A549 (cell line): ENCODE measurements at regions not wholly inside any gene's neighbourhood (a gene's known extent, or its start where the extent isn't known, plus 50 kb on each side); places are given as distances from the start of the nearest gene placed in this dataset.
"Not testable (repeated sequence)": the region's sequence is repeated elsewhere in the genome, so short reads cannot be mapped to it uniquely, and the experiment has no call there.

Experiments
- ATAC-seq, 2 experiments: fragments of 200-7000 bp in 1 of 2; fragments of >200 bp in 1 of 2; cut with Nextera tagmentation in 1 of 2; cut with Tn5 transposase in 1 of 2; 3 replicates each; pipeline versions ENCODE4 v1.8.0 to v1.9.1; 2018 to 2020; ENCODE audit warnings: mild to moderate bottlenecking in 1 of 2, moderate library complexity in 1 of 2
- CTCF ChIA-PET: fragments of 300-600 bp; sonication (Branson Sonifier 250); formaldehyde crosslinking; extraction: SDS; loops from one replicate; lab custom pipeline; 2021; ENCODE audit warnings: antibody characterized with exemption, inconsistent platforms; lab: Yijun Ruan, JAX
- POLR2A ChIA-PET: fragments of 350-600 bp; formaldehyde crosslinking; extraction: SDS; loops from one replicate; lab custom pipeline; 2021; ENCODE audit warnings: antibody characterized with exemption, inconsistent platforms; lab: Yijun Ruan, JAX
- DNase-seq, 2 experiments: peaks; one replicate each; pipeline versions ENCODE4 v3.0.0 to v3.0.0-alpha.2; 2011 to 2016; ENCODE audit warnings: low read depth in 1 of 2, low spot score in 1 of 2
- FAIRE-seq: peaks from 2 replicates; lab custom pipeline; 2011; peaks lifted over from hg19 to GRCh38; lab: Jason Lieb, UNC
- H3K27ac ChIP-seq, 2 experiments: fragments of >200 bp; sonication (Bioruptor Twin); formaldehyde crosslinking; 3 replicates each; pipeline ENCODE4 v1.5.1; 2016 to 2017
- H3K4me1 ChIP-seq: fragments of >200 bp; sonication (Bioruptor Twin); formaldehyde crosslinking; 3 replicates; pipeline ENCODE4 v1.6.1; 2016
- H3K4me2 ChIP-seq: fragments of >200 bp; sonication (Bioruptor Twin); formaldehyde crosslinking; 3 replicates; pipeline ENCODE4 v1.6.1; 2016
- H3K4me3 ChIP-seq: fragments of >200 bp; sonication (Bioruptor Twin); formaldehyde crosslinking; 3 replicates; pipeline ENCODE4 v1.5.1; 2016
- H3K9me3 ChIP-seq: fragments of >200 bp; sonication (Bioruptor Twin); formaldehyde crosslinking; 3 replicates; pipeline ENCODE4 v1.6.1; 2016
- ATOH8 ChIP-seq: fragments of 250-450 bp; sonication (Bioruptor Pico); IDR thresholded peaks from 2 replicates; pipeline ENCODE4 v1.5.0; 2020; ENCODE audit warnings: low read depth, mild to moderate bottlenecking, moderate library complexity
- BCL3 ChIP-seq: fragments of >200 bp; sonication (Bioruptor Twin); formaldehyde crosslinking; IDR thresholded peaks from 3 replicates; pipeline ENCODE4 v1.6.1; 2016
- BHLHE40 ChIP-seq: IDR thresholded peaks from 2 replicates; pipeline ENCODE4 v1.6.1; 2012; ENCODE audit warnings: low read depth, low read length, inconsistent platforms
- CBX8 ChIP-seq: fragments of 200-600 bp; sonication (generic); IDR thresholded peaks from 2 replicates; pipeline ENCODE4 v1.6.1; 2016
- CHD2 ChIP-seq: fragments of 150-350 bp; IDR thresholded peaks from 2 replicates; pipeline ENCODE4 v1.6.1; 2014; ENCODE audit warnings: low read length; ENCODE audit not compliant: partially characterized antibody
- ESRRA ChIP-seq: fragments of 150-350 bp; IDR thresholded peaks from 2 replicates; pipeline ENCODE4 v1.6.1; 2014; ENCODE audit warnings: mild to moderate bottlenecking, low read length, borderline replicate concordance
- HEYL ChIP-seq: fragments of 250-450 bp; sonication (Bioruptor Pico); IDR thresholded peaks from 2 replicates; pipeline ENCODE4 v1.8.0; 2021; ENCODE audit warnings: mild to moderate bottlenecking, moderate library complexity
- JUN ChIP-seq, 2 experiments: fragments of >200 bp; sonication (Bioruptor Twin); formaldehyde crosslinking; IDR thresholded peaks; 2 replicates in 1 of 2; 3 replicates in 1 of 2; pipeline ENCODE4 v1.6.1; 2016 to 2017
- JUNB ChIP-seq: fragments of >200 bp; sonication (Bioruptor Twin); formaldehyde crosslinking; IDR thresholded peaks from 2 replicates; pipeline ENCODE4 v1.6.1; 2016
- NFE2L2 ChIP-seq: fragments of 150-350 bp; conservative IDR thresholded peaks from 2 replicates; pipeline ENCODE4 v1.6.1; 2014; ENCODE audit warnings: low read length
- NR3C1 ChIP-seq: fragments of >200 bp; sonication (Bioruptor Twin); formaldehyde crosslinking; IDR thresholded peaks from 3 replicates; pipeline ENCODE4 v1.6.1; 2017
- PHF8 ChIP-seq: fragments of 200-600 bp; sonication (generic); IDR thresholded peaks from 2 replicates; pipeline ENCODE4 v1.6.1; 2016; ENCODE audit warnings: low read depth, mild to moderate bottlenecking, antibody characterized with exemption, moderate library complexity, borderline replicate concordance
- POLR2A ChIP-seq: IDR thresholded peaks from 2 replicates; pipeline ENCODE4 v1.6.1; 2012; ENCODE audit warnings: mild to moderate bottlenecking, low read length
- POLR2AphosphoS2 ChIP-seq: conservative IDR thresholded peaks from 2 replicates; pipeline ENCODE4 v1.6.1; 2012; ENCODE audit warnings: low read length, improper control_type of control experiment, inconsistent platforms
- RAD21 ChIP-seq, 2 experiments: fragments of >200 bp in 1 of 2; sonication (Bioruptor Twin) in 1 of 2; formaldehyde crosslinking in 1 of 2; IDR thresholded peaks in 1 of 2; conservative IDR thresholded peaks in 1 of 2; 2 replicates in 1 of 2; 3 replicates in 1 of 2; pipeline ENCODE4 v1.6.1; 2012 to 2018; ENCODE audit warnings: inconsistent platforms in 1 of 2
- RCOR1 ChIP-seq: fragments of 150-350 bp; IDR thresholded peaks from 2 replicates; pipeline ENCODE4 v1.6.1; 2014; ENCODE audit warnings: antibody characterized with exemption, low read length, low read depth
- TFCP2L1 ChIP-seq: fragments of 250-450 bp; sonication (Bioruptor Pico); IDR thresholded peaks from 2 replicates; pipeline ENCODE4 v1.5.0; 2021; ENCODE audit warnings: mild to moderate bottlenecking
- TP53 ChIP-seq: fragments of 250-450 bp; sonication (Bioruptor Pico); IDR thresholded peaks from 2 replicates; pipeline ENCODE4 v1.5.0; 2021; ENCODE audit warnings: mild to moderate bottlenecking, moderate library complexity
- ZSCAN20 ChIP-seq: fragments of 250-450 bp; sonication (Bioruptor Pico); IDR thresholded peaks from 2 replicates; pipeline ENCODE4 v1.8.0; 2022; ENCODE audit warnings: mild to moderate bottlenecking, moderate library complexity
- WGBS: methylation state at CpG from one replicate; pipeline ENCODE4 v1.1.6; 2017; ENCODE audit errors: missing lambda C conversion rate; 5-methylcytosine and 5-hydroxymethylcytosine counted together
- TF ChIP-seq, protein P1 (sequence below): fragments of 200-600 bp; sonication (generic); IDR thresholded peaks from 2 replicates; pipeline ENCODE4 v1.6.1; 2016; ENCODE audit warnings: antibody characterized with exemption, mild to moderate bottlenecking, moderate library complexity
- TF ChIP-seq, protein P2 (sequence below): fragments of 250-450 bp; sonication (Bioruptor Pico); IDR thresholded peaks from 2 replicates; pipeline ENCODE4 v1.5.0; 2021; ENCODE audit warnings: mild to moderate bottlenecking, moderate library complexity, borderline replicate concordance

DNA sequence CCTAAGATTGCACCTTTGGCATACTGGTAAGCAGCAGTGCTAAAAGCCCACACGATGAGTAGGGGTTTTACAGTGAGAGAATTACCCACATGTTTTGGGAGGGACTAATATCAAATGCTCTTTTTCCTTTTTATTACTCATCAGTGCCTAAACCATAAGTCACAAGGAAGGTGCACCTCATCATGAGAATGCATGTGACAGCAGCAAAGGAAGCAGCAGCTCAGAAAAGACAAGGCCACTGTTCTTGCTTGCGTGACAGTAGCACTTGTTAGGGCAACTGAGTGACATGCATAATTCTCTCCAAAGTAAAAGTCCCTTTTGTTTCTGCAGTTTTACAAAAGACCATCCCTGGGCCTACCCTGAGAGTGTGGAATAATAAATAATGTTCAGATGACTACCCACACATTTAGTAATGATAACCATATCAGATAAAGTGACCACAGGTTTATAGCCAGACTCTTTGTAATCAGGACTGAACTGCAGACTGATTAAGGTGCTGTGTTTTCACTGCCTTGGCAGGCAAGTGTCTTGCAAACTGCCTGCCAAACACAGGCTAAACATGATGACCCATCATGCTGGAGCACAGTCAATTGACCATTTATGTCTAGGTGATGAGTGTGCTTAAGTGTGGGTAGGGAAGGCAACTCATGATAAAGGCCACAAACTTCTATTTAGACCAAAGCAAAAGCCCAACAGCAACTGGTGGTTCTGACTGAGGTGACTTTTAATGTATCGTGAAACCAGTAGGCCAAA, 1751.4 kb downstream of the TP53TG3F start (continued):
- no peak for TF ChIP-seq BCL3
- no peak for TF ChIP-seq TP53
- TF ChIP-seq NFE2L2, result no peak
- TF ChIP-seq ZSCAN20, result no peak
- TF ChIP-seq POLR2AphosphoS2, result no peak
- TF ChIP-seq CBX8, result no peak
- no peak for TF ChIP-seq ATOH8
- TF ChIP-seq JUN (IDR thresholded peaks at IDR 0.05), result no peak

DNA sequence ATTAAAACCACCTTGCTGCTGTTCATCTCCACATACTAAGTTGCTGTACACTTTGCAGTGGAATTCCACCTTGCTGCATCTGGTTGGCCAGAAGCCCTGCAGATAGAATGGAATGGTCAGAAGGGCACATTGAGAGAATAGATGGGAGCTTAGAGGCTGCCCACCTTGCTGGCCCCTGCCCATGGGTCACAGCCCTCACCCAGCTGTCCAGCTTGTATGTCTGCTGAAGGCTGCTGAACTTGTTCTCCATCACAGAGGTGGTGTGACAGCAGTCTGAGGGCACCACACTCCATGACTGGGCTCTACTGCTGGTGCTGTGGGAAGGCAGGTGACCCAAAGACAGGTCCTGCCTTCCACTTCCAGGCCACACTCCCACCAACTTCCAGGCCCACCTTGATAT, 1755.4 kb downstream of the TP53TG3F start:
- no peak overlapping the region for H3K4me2 ChIP-seq
- ChIA-PET POLR2A (no interaction called here), CTCF (no interaction called here)
- H3K9me3 ChIP-seq, result no peaks in the 10 kb centered on the region
- DNase-seq, result no peak
- no peak overlapping the region for H3K27ac ChIP-seq
- no peak overlapping the region for H3K4me3 ChIP-seq
- no peak for ATAC-seq
- TF ChIP-seq CBX8 (no peak), PHF8 (no peak), NFE2L2 (no peak), ZSCAN20 (no peak)
- no peaks in the 10 kb centered on the region for H3K4me1 ChIP-seq
- no peak for FAIRE-seq

DNA sequence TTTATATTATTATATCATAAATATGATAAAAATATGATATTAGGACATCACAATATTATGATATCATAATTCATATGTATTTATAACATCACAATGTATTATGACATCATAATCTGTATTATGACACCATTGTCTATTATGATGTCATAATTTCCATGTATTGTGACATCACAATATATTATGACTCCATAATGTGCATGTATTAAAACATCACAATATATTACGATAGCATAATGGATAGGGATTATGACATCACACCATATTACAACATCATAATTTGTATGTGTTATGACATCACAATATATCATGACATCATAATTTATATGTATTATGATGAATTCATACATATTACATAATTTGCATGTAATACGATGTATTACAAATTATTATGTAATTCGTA, 1755.9 kb downstream of the TP53TG3F start:
- Histone ChIP-seq H3K27ac (no peak overlapping the region), H3K4me2 (no peak overlapping the region), H3K4me1 (no peaks in the 10 kb centered on the region), H3K9me3 (no peaks in the 10 kb centered on the region), H3K4me3 (no peak overlapping the region)
- ChIA-PET POLR2A (no interaction called here), CTCF (no interaction called here)
- TF ChIP-seq RCOR1 (no peak), JUNB (no peak), BCL3 (no peak), POLR2A (no peak), ESRRA (no peak), CBX8 (no peak), RAD21 (conservative IDR thresholded peaks at IDR 0.05 in 1 of 2, IDR thresholded peaks at IDR 0.05 in 1 of 2) (no peak), TP53 (no peak), CHD2 (no peak), NR3C1 (no peak), BHLHE40 (no peak), TFCP2L1 (CRISPR knock-in tag) (no peak), HEYL (CRISPR knock-in tag) (no peak)
- TF ChIP-seq, protein P1, sequence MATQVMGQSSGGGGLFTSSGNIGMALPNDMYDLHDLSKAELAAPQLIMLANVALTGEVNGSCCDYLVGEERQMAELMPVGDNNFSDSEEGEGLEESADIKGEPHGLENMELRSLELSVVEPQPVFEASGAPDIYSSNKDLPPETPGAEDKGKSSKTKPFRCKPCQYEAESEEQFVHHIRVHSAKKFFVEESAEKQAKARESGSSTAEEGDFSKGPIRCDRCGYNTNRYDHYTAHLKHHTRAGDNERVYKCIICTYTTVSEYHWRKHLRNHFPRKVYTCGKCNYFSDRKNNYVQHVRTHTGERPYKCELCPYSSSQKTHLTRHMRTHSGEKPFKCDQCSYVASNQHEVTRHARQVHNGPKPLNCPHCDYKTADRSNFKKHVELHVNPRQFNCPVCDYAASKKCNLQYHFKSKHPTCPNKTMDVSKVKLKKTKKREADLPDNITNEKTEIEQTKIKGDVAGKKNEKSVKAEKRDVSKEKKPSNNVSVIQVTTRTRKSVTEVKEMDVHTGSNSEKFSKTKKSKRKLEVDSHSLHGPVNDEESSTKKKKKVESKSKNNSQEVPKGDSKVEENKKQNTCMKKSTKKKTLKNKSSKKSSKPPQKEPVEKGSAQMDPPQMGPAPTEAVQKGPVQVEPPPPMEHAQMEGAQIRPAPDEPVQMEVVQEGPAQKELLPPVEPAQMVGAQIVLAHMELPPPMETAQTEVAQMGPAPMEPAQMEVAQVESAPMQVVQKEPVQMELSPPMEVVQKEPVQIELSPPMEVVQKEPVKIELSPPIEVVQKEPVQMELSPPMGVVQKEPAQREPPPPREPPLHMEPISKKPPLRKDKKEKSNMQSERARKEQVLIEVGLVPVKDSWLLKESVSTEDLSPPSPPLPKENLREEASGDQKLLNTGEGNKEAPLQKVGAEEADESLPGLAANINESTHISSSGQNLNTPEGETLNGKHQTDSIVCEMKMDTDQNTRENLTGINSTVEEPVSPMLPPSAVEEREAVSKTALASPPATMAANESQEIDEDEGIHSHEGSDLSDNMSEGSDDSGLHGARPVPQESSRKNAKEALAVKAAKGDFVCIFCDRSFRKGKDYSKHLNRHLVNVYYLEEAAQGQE, result no peak
- TF ChIP-seq, protein P2, sequence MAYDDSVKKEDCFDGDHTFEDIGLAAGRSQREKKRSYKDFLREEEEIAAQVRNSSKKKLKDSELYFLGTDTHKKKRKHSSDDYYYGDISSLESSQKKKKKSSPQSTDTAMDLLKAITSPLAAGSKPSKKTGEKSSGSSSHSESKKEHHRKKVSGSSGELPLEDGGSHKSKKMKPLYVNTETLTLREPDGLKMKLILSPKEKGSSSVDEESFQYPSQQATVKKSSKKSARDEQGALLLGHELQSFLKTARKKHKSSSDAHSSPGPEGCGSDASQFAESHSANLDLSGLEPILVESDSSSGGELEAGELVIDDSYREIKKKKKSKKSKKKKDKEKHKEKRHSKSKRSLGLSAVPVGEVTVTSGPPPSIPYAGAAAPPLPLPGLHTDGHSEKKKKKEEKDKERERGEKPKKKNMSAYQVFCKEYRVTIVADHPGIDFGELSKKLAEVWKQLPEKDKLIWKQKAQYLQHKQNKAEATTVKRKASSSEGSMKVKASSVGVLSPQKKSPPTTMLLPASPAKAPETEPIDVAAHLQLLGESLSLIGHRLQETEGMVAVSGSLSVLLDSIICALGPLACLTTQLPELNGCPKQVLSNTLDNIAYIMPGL (CRISPR knock-in tag), result no peak
- 32% methylated on average over 3 of the region's 3 CpGs for WGBS
- FAIRE-seq (no peak), DNase-seq (no peak), ATAC-seq (no peak)

DNA sequence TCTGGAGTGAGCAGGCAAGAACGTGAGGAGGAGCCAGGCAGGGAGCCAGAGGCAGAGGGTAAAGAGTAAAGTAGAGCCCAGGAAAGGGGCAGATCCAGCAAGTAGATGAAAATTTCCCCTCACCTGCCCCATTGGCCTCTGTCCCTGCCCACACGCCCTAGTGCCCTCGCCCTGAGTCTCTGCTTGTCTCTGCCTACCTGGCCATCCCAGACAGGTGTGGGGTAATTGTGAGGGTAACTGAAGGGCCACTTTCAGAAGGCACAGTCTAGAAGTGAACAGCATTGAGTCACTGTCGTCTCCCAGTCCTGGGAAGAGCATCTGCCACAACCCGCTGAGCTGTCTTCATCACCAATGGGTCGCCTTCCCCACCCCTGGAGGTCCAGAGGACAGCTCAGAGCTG, 1756.8 kb downstream of the TP53TG3F start:
- FAIRE-seq, DNase-seq, H3K9me3 ChIP-seq, H3K4me1 ChIP-seq, CTCF ChIA-PET, ATAC-seq, H3K4me3 ChIP-seq, H3K27ac ChIP-seq, H3K4me2 ChIP-seq, POLR2A ChIA-PET: not testable (repeated sequence)
- 0% methylated on average over 5 of the region's 6 CpGs for WGBS
